ENCODE measurements at regions not wholly inside any gene's neighbourhood (a gene's known extent, or its start where the extent isn't known, plus 50 kb on each side); places are given as distances from the start of the nearest gene placed in this dataset.

- no peak for TF ChIP-seq CTCF (IDR thresholded peaks at IDR 0.05; ENCODE audit: low read depth, low read length)
- no peak for DNase-seq
- Histone ChIP-seq H3K9me3 (no peaks in the 10 kb centered on the region), H3K4me1 (peaks cover 3% of the 10 kb centered on the region; the same call in 1 of the 2 replicates), H3K4me3 (ENCODE audit: low read depth, low read length) (no peak overlapping the region), H3K27me3 (no peaks in the 10 kb centered on the region), H3K36me3 (no peaks in the 10 kb centered on the region)
Observed at GRCh38 chr12:23066095-23066494, 441.1 kb downstream of the ETNK1 start.

GRCh38 chr12:23083267-23083666, 458.3 kb downstream of the ETNK1 start:
- TF ChIP-seq CTCF (IDR thresholded peaks at IDR 0.05; ENCODE audit: low read depth, low read length), result no peak
- H3K4me1 ChIP-seq, result peaks cover 30% of the 10 kb centered on the region
- H3K4me3 ChIP-seq (ENCODE audit: low read depth, low read length), result no peak overlapping the region
- no peaks in the 10 kb centered on the region for H3K9me3 ChIP-seq
- peak; percentile 43 for DNase-seq
- H3K27me3 ChIP-seq, result no peaks in the 10 kb centered on the region
- no peaks in the 10 kb centered on the region for H3K36me3 ChIP-seq

- Histone ChIP-seq H3K27me3 (no peaks in the 10 kb centered on the region), H3K4me1 (peaks cover 30% of the 10 kb centered on the region), H3K9me3 (no peaks in the 10 kb centered on the region), H3K36me3 (no peaks in the 10 kb centered on the region), H3K4me3 (ENCODE audit: low read depth, low read length) (no peak overlapping the region)
- peak; percentile 92 for DNase-seq
- no peak for TF ChIP-seq CTCF (IDR thresholded peaks at IDR 0.05; ENCODE audit: low read depth, low read length)
Observed at GRCh38 chr12:23084236-23084995, 459.4 kb downstream of the ETNK1 start.

- no peak for TF ChIP-seq CTCF (IDR thresholded peaks at IDR 0.05; ENCODE audit: low read depth, low read length)
- peaks cover 16% of the 10 kb centered on the region for H3K4me1 ChIP-seq
- no peaks in the 10 kb centered on the region for H3K36me3 ChIP-seq
- H3K4me3 ChIP-seq (ENCODE audit: low read depth, low read length), result no peak overlapping the region
- no peaks in the 10 kb centered on the region for H3K27me3 ChIP-seq
- no peak for DNase-seq
- no peaks in the 10 kb centered on the region for H3K9me3 ChIP-seq
Observed at GRCh38 chr12:23088594-23088993, 463.6 kb downstream of the ETNK1 start.

GRCh38 chr12:23093488-23093887, 468.5 kb downstream of the ETNK1 start:
- Histone ChIP-seq H3K4me1 (peaks cover 5% of the 10 kb centered on the region), H3K27me3 (no peaks in the 10 kb centered on the region)
- DNase-seq, result no peak

More at GRCh38 chr12:23093488-23093887, 468.5 kb downstream of the ETNK1 start:
- Histone ChIP-seq H3K4me3 (ENCODE audit: low read depth, low read length) (no peak overlapping the region), H3K36me3 (no peaks in the 10 kb centered on the region), H3K9me3 (no peaks in the 10 kb centered on the region)
- TF ChIP-seq CTCF (IDR thresholded peaks at IDR 0.05; ENCODE audit: low read depth, low read length), result no peak
